Stimulated activated CD8-positive, alpha-beta memory T cell treated with anti-CD3 and anti-CD28 coated beads, Interleukin-2, amount 100 ng/mL, for 48 hours (primary cell): ENCODE measurements at regions not wholly inside any gene's neighbourhood (a gene's known extent, or its start where the extent isn't known, plus 50 kb on each side); places are given as distances from the start of the nearest gene placed in this dataset.

Experiments
- DNase-seq, 2 donors: peaks; one replicate each; pipeline ENCODE4 v3.0.0-alpha.2; 2020; ENCODE audit warnings: low read depth in 2 of 2

GRCh38 chr14:71466251-71466650 is 466.0 kb upstream of the RGS6 start:
- DNase-seq, result no peak

GRCh38 chr14:71466946-71467345 is 465.3 kb upstream of the RGS6 start:
- DNase-seq, result no peak

GRCh38 chr14:71467361-71467811 is 464.8 kb upstream of the RGS6 start:
- no peak for DNase-seq

- DNase-seq, result no peak
Measured at GRCh38 chr14:71468701-71469100, 463.5 kb upstream of the RGS6 start.

GRCh38 chr14:71469643-71470335 is 462.4 kb upstream of the RGS6 start:
- no peak for DNase-seq

- DNase-seq, result no peak
Measured at GRCh38 chr14:71471634-71472355, 460.4 kb upstream of the RGS6 start.

GRCh38 chr14:71472356-71473340 is 459.6 kb upstream of the RGS6 start:
- DNase-seq, result no peak

GRCh38 chr14:71473843-71474242 is 458.4 kb upstream of the RGS6 start:
- no peak for DNase-seq

GRCh38 chr14:71474301-71475265 is 457.6 kb upstream of the RGS6 start:
- no peak for DNase-seq

GRCh38 chr14:71475916-71476315 is 456.3 kb upstream of the RGS6 start:
- no peak for DNase-seq

- DNase-seq, result no peak
Measured at GRCh38 chr14:71478542-71478941, 453.7 kb upstream of the RGS6 start.

- no peak for DNase-seq
Measured at GRCh38 chr14:71481021-71481654, 451.1 kb upstream of the RGS6 start.

GRCh38 chr14:71482671-71483070 is 449.6 kb upstream of the RGS6 start:
- DNase-seq, result no peak

- DNase-seq, result no peak
Measured at GRCh38 chr14:71483154-71483553, 449.1 kb upstream of the RGS6 start.

- DNase-seq, result no peak
Measured at GRCh38 chr14:71485833-71486232, 446.4 kb upstream of the RGS6 start.

- no peak for DNase-seq
Measured at GRCh38 chr14:71486279-71486678, 445.9 kb upstream of the RGS6 start.

- DNase-seq, result no peak
Measured at GRCh38 chr14:71487449-71487848, 444.8 kb upstream of the RGS6 start.

GRCh38 chr14:71487941-71488340 is 444.3 kb upstream of the RGS6 start:
- DNase-seq, result no peak

- DNase-seq, result no peak
Measured at GRCh38 chr14:71488703-71489191, 443.5 kb upstream of the RGS6 start.

- DNase-seq, result no peak
Measured at GRCh38 chr14:71489742-71490141, 442.5 kb upstream of the RGS6 start.
